OCI-LY3 (cell line): ENCODE measurements at regions not wholly inside any gene's neighbourhood (a gene's known extent, or its start where the extent isn't known, plus 50 kb on each side); places are given as distances from the start of the nearest gene placed in this dataset.

ENCODE experiments used
- H2AFZ ChIP-seq: fragments of 200-600, 300-600 bp; shearing (Covaris generic); 2 replicates; pipeline ENCODE4 v1.6.0; 2014; ENCODE audit warnings: antibody characterized with exemption, low read depth, low read length
- H3K27ac ChIP-seq: fragments of 200-600, 300-600 bp; sonication (generic); 2 replicates; pipeline ENCODE4 v1.5.1; 2014; ENCODE audit warnings: mild to moderate bottlenecking, low read length, moderate library complexity, mixed read lengths
- H3K27me3 ChIP-seq: fragments of 200-600, 300-600 bp; sonication (generic); 2 replicates; pipeline ENCODE4 v1.6.1; 2014; ENCODE audit warnings: low read depth, low read length, mixed read lengths
- H3K36me3 ChIP-seq: fragments of 200-600, 300-600 bp; sonication (generic); replicated peaks from 2 replicates; pipeline ENCODE3; 2014; ENCODE audit warnings: low read depth, low read length, mixed read lengths
- H3K4me1 ChIP-seq: fragments of 300-600, 200-600 bp; sonication (generic); 2 replicates; pipeline ENCODE4 v1.6.1; 2014; ENCODE audit warnings: low read length, mixed read lengths
- H3K4me2 ChIP-seq: fragments of 200-600, 300-600 bp; sonication (generic); 2 replicates; pipeline ENCODE4 v1.6.1; 2014; ENCODE audit warnings: low read length, mixed read lengths
- H3K4me3 ChIP-seq: fragments of 300-600, 200-600 bp; sonication (generic); 2 replicates; pipeline ENCODE4 v1.5.1; 2014; ENCODE audit warnings: antibody characterized with exemption, mild to moderate bottlenecking, low read length, moderate library complexity
- H3K79me2 ChIP-seq: fragments of 300-600, 200-600 bp; shearing (Covaris generic); 2 replicates; pipeline ENCODE4 v1.6.1; 2014; ENCODE audit warnings: mild to moderate bottlenecking, low read length, mixed read lengths
- H3K9ac ChIP-seq: fragments of 300-600, 200-600 bp; shearing (Covaris generic); 2 replicates; pipeline ENCODE4 v1.6.0; 2014; ENCODE audit warnings: mild to moderate bottlenecking, low read length, moderate library complexity
- H3K9me3 ChIP-seq: fragments of 200-600, 300-600 bp; shearing (Covaris generic); 2 replicates; pipeline ENCODE4 v1.6.1; 2014; ENCODE audit warnings: low read length, mixed read lengths; ENCODE audit not compliant: insufficient read depth
- H4K20me1 ChIP-seq: fragments of 200-600, 300-600 bp; sonication (generic); 2 replicates; pipeline ENCODE4 v1.6.1; 2016; ENCODE audit warnings: low read length, mixed read lengths; ENCODE audit not compliant: insufficient read depth
- EZH2phosphoT487 ChIP-seq: fragments of 200-600 bp; shearing (Covaris generic); IDR thresholded peaks from 2 replicates; pipeline ENCODE4 v1.6.1; 2018; ENCODE audit warnings: antibody characterized with exemption, mixed run types, low read depth
- TF ChIP-seq, protein P1 (sequence below): fragments of 200-600, 300-600 bp; sonication (generic); IDR thresholded peaks from 2 replicates; pipeline ENCODE4 v1.5.1; 2014; ENCODE audit warnings: antibody characterized with exemption, low read length, low read depth

DNA sequence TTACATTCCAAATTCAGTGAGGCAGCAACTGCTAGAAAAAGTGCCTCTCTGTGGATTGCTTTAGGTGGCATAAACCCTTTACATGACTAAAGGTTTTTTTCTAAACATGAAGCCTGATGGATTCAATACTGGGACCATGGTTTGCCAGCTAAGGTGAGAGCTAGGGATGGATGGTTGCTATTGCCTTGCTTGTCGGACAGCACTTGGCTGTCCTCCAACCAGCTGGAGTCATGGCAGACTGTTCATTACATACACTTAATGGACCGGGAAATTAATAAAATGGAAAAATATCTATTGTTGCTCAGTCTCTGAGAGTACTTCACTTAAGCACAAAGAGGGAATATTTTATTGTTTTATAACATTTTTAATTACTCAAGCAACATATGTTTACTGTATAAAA lies 116.9 kb upstream of the TRPC7 start:
- H3K4me2 ChIP-seq = no peak overlapping the region
- no peak overlapping the region for H2AFZ ChIP-seq
- no peak overlapping the region for H3K4me3 ChIP-seq
- H3K79me2 ChIP-seq = no peaks in the 10 kb centered on the region
- H3K36me3 ChIP-seq = no peaks in the 10 kb centered on the region
- H3K27ac ChIP-seq = no peak overlapping the region
- no peaks in the 10 kb centered on the region for H3K4me1 ChIP-seq
- no peak for TF ChIP-seq EZH2phosphoT487
- TF ChIP-seq, protein P1, sequence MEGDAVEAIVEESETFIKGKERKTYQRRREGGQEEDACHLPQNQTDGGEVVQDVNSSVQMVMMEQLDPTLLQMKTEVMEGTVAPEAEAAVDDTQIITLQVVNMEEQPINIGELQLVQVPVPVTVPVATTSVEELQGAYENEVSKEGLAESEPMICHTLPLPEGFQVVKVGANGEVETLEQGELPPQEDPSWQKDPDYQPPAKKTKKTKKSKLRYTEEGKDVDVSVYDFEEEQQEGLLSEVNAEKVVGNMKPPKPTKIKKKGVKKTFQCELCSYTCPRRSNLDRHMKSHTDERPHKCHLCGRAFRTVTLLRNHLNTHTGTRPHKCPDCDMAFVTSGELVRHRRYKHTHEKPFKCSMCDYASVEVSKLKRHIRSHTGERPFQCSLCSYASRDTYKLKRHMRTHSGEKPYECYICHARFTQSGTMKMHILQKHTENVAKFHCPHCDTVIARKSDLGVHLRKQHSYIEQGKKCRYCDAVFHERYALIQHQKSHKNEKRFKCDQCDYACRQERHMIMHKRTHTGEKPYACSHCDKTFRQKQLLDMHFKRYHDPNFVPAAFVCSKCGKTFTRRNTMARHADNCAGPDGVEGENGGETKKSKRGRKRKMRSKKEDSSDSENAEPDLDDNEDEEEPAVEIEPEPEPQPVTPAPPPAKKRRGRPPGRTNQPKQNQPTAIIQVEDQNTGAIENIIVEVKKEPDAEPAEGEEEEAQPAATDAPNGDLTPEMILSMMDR = no peak
- no peaks in the 10 kb centered on the region for H3K9me3 ChIP-seq
- no peaks in the 10 kb centered on the region for H3K27me3 ChIP-seq
- H3K9ac ChIP-seq = no peak overlapping the region
- no peaks in the 10 kb centered on the region for H4K20me1 ChIP-seq

DNA sequence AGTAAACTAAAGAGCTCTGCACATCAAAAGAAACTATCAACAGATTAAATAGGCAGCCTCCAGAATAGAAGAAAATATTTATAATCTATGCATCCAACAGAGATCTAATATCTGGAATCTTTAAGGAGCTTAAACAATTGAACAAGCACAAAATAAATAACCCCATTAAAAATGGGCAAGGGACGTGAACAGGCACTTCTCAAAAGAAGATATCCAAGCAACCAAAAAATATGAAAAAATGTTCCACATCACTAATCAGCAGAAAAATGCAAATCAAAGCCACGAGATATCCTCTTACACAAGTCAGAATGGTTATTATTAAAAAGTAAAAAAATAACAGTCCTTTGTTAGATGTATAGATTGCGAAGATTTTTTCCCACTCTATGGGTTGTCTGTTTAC lies 109.1 kb upstream of the TRPC7 start:
- Histone ChIP-seq H3K9me3 (no peaks in the 10 kb centered on the region), H3K4me2 (no peak overlapping the region), H3K4me3 (no peak overlapping the region), H3K79me2 (no peaks in the 10 kb centered on the region), H3K9ac (no peak overlapping the region), H3K27ac (no peak overlapping the region), H3K27me3 (no peaks in the 10 kb centered on the region), H2AFZ (no peak overlapping the region), H3K36me3 (no peaks in the 10 kb centered on the region), H4K20me1 (no peaks in the 10 kb centered on the region), H3K4me1 (no peaks in the 10 kb centered on the region)
- TF ChIP-seq, protein P1 = no peak
- no peak for TF ChIP-seq EZH2phosphoT487

DNA sequence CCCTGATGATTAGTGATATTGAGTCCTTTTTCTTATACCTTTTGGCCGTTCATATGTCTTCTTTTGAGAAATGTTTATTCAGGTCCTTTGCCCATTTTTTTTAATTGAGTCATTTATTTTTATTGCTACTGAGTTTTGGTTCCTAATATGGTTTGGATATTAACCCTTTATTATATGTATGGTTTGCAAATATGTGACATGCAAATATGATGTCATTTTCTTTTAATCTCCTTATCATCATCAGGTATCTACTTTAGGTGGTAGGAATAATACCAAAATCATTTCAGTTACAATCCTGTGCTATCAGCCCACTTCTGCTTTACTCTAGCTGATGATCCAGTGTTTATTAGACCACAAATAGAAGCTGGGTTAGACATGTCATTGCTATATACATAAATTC lies 102.3 kb upstream of the TRPC7 start:
- Histone ChIP-seq H3K4me2 (no peak overlapping the region), H3K36me3 (no peaks in the 10 kb centered on the region), H3K4me3 (no peak overlapping the region), H3K4me1 (no peaks in the 10 kb centered on the region), H4K20me1 (no peaks in the 10 kb centered on the region), H3K27ac (no peak overlapping the region), H3K9me3 (no peaks in the 10 kb centered on the region), H2AFZ (no peak overlapping the region), H3K27me3 (no peaks in the 10 kb centered on the region), H3K79me2 (no peaks in the 10 kb centered on the region), H3K9ac (no peak overlapping the region)
- no peak for TF ChIP-seq EZH2phosphoT487
- TF ChIP-seq, protein P1 = no peak

DNA sequence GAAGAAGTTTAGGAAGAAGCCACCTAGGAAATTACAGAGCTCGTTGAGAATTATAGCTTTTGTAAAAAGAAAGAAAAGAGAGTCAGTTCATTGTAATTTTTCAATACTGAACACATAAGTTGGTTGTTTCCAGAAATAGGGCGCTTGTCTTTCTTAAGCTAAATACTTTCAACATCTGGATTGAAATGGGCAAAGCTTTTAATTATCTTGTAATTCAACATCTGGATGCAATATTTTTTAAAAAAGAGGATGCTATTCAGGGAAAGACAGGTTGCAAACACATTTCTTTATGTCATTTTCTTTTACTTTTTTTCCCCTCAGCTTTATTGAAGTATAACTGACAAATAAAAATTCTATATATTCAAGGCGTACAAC lies 100.7 kb upstream of the TRPC7 start:
- H3K27me3 ChIP-seq = no peaks in the 10 kb centered on the region
- H3K79me2 ChIP-seq = no peaks in the 10 kb centered on the region
- H4K20me1 ChIP-seq = no peaks in the 10 kb centered on the region
- H3K4me3 ChIP-seq = no peak overlapping the region
- no peak overlapping the region for H2AFZ ChIP-seq
- no peak overlapping the region for H3K4me2 ChIP-seq
- H3K9me3 ChIP-seq = no peaks in the 10 kb centered on the region
- TF ChIP-seq, protein P1 = no peak
- TF ChIP-seq EZH2phosphoT487 = no peak
- H3K4me1 ChIP-seq = no peaks in the 10 kb centered on the region
- H3K9ac ChIP-seq = no peak overlapping the region
- no peaks in the 10 kb centered on the region for H3K36me3 ChIP-seq
- H3K27ac ChIP-seq = no peak overlapping the region
